B cell (primary cell): ENCODE measurements at regions not wholly inside any gene's neighbourhood (a gene's known extent, or its start where the extent isn't known, plus 50 kb on each side); places are given as distances from the start of the nearest gene placed in this dataset.

ENCODE experiments used
- ATAC-seq: fragments of 200-7000 bp; cut with Tn5 transposase; one replicate; pipeline ENCODE4 v1.10.0; 2021; ENCODE audit warnings: low read depth, mild to moderate bottlenecking, moderate number of reproducible peaks, moderate library complexity
- CTCF ChIA-PET: fragments of 350-600 bp; sonication (Branson Sonifier 250); formaldehyde crosslinking; loops from one replicate; lab custom pipeline; 2021; ENCODE audit warnings: antibody characterized with exemption, inconsistent platforms; lab: Charles Lee
- POLR2A ChIA-PET: fragments of 350-600 bp; sonication (Branson Sonifier 250); formaldehyde crosslinking; loops from one replicate; lab custom pipeline; 2021; ENCODE audit warnings: antibody characterized with exemption; lab: Charles Lee
- DNase-seq: peaks from one replicate; pipeline ENCODE4 v3.0.0; 2013
- H2AFZ ChIP-seq: 2 replicates; pipeline ENCODE4 v1.6.1; 2012; ENCODE audit warnings: mild to moderate bottlenecking, low read depth, low read length; ENCODE audit not compliant: insufficient read depth, poor library complexity, severe bottlenecking
- H3K27ac ChIP-seq, 2 donors: 1 replicate in 1 of 2; 2 replicates in 1 of 2; pipeline ENCODE4 v1.5.1; 2012 to 2013; ENCODE audit warnings: low read length in 2 of 2, mild to moderate bottlenecking in 2 of 2, moderate library complexity in 1 of 2
- H3K27me3 ChIP-seq, 4 experiments: fragments of 200-600 bp in 1 of 4; sonication (generic) in 1 of 4; replicated peaks in 1 of 4; 1 replicate in 2 of 4; 2 replicates in 2 of 4; pipeline versions ENCODE4 v1.6.1 to v1.7.0; 2013 to 2016; ENCODE audit warnings: low read length in 3 of 4, mild to moderate bottlenecking in 2 of 4, mixed read lengths in 1 of 4, moderate library complexity in 1 of 4; ENCODE audit not compliant: insufficient read depth in 4 of 4, control insufficient read depth in 3 of 4; ENCODE audit errors: control extremely low read depth in 1 of 4
- H3K36me3 ChIP-seq, 2 experiments: replicated peaks in 1 of 2; 1 replicate in 1 of 2; 2 replicates in 1 of 2; pipeline versions ENCODE4 v1.6.1 to v1.7.1; 2013; ENCODE audit warnings: low read length in 1 of 2; ENCODE audit not compliant: insufficient read depth in 2 of 2, control insufficient read depth in 1 of 2; ENCODE audit errors: control extremely low read depth in 1 of 2, extremely low read depth in 1 of 2
- H3K4me1 ChIP-seq, 2 donors: fragments of 200-600 bp in 1 of 2; sonication (generic) in 1 of 2; 1 replicate in 1 of 2; 2 replicates in 1 of 2; pipeline versions ENCODE4 v1.5.1 to v1.6.1; 2013 to 2017; ENCODE audit warnings: low read length in 2 of 2; ENCODE audit not compliant: control insufficient read depth in 2 of 2, insufficient read depth in 2 of 2
- H3K4me2 ChIP-seq: replicated peaks from 2 replicates; pipeline ENCODE3; 2012; ENCODE audit warnings: mild to moderate bottlenecking, low read depth, low read length; ENCODE audit not compliant: poor library complexity, severe bottlenecking
- H3K4me3 ChIP-seq, 5 experiments: fragments of 200-600 bp in 1 of 5; sonication (generic) in 1 of 5; 1 replicate in 3 of 5; 2 replicates in 2 of 5; pipeline versions ENCODE4 v1.5.1 to v1.7.0; 2011 to 2016; ENCODE audit warnings: low read length in 4 of 5, mild to moderate bottlenecking in 4 of 5, low read depth in 2 of 5, control low read depth in 1 of 5, moderate library complexity in 1 of 5; ENCODE audit not compliant: insufficient read depth in 1 of 5; ENCODE audit errors: control extremely low read depth in 1 of 5, extremely low read depth in 1 of 5
- H3K79me2 ChIP-seq: fragments of 200-600 bp; sonication (generic); one replicate; pipeline ENCODE4 v1.6.0; 2016; ENCODE audit warnings: low read length; ENCODE audit not compliant: control insufficient read depth, insufficient read depth
- H3K9ac ChIP-seq: fragments of 200-600 bp; sonication (generic); 2 replicates; pipeline ENCODE4 v1.6.1; 2017; ENCODE audit warnings: mild to moderate bottlenecking, low read length, moderate library complexity
- H3K9me3 ChIP-seq, 3 donors: one replicate each; pipeline versions ENCODE4 v1.6.1 to v1.7.1; 2013; ENCODE audit warnings: low read length in 2 of 3; ENCODE audit not compliant: control insufficient read depth in 2 of 3, insufficient read depth in 1 of 3; ENCODE audit errors: control extremely low read depth in 1 of 3
- H4K20me1 ChIP-seq: 2 replicates; pipeline ENCODE4 v1.6.0; 2012; ENCODE audit warnings: mild to moderate bottlenecking, low read length; ENCODE audit not compliant: insufficient read depth, control insufficient read depth, poor library complexity, severe bottlenecking
- H3K27ac Mint-ChIP-seq: one replicate; pipeline ENCODE4 v1.8.0; 2021; ENCODE audit warnings: mixed read lengths
- H3K27me3 Mint-ChIP-seq: one replicate; pipeline ENCODE4 v1.8.0; 2021; ENCODE audit warnings: mixed read lengths
- H3K4me1 Mint-ChIP-seq: one replicate; pipeline ENCODE4 v1.8.0; 2021; ENCODE audit warnings: mixed read lengths
- H3K4me3 Mint-ChIP-seq: one replicate; pipeline ENCODE4 v1.8.0; 2021; ENCODE audit warnings: mixed read lengths
- H3K9me3 Mint-ChIP-seq: one replicate; pipeline ENCODE4 v1.8.0; 2022; ENCODE audit warnings: mixed read lengths; ENCODE audit not compliant: insufficient read depth
- CTCF ChIP-seq: fragments of 200-600 bp; IDR thresholded peaks from one replicate; pipeline ENCODE4 v1.8.0; 2022; ENCODE audit warnings: antibody characterized with exemption, mild to moderate bottlenecking
- EZH2 ChIP-seq: IDR thresholded peaks from 2 replicates; pipeline ENCODE4 v1.6.1; 2012; ENCODE audit warnings: borderline replicate concordance, low read depth, mild to moderate bottlenecking, moderate library complexity, low read length; ENCODE audit not compliant: insufficient read depth, poor library complexity, severe bottlenecking
- WGBS: methylation state at CpG from one replicate; pipeline ENCODE4 v1.1.5; 2013; ENCODE audit warnings: missing lambda C conversion rate; ENCODE audit not compliant: insufficient coverage; 5-methylcytosine and 5-hydroxymethylcytosine counted together
- intact Hi-C: fragments of 100-400 bp; cut with micrococcal nuclease; formaldehyde crosslinking; loops from one replicate; pipeline ENCODE4 v1.10.0; 2022

- H2AFZ ChIP-seq = no peak overlapping the region
- H3K27ac Mint-ChIP-seq = no peak overlapping the region
- no peak overlapping the region for H3K27ac ChIP-seq
- no peaks in the 10 kb centered on the region for H3K9me3 ChIP-seq
- peaks cover 46% of the 10 kb centered on the region for H3K27me3 Mint-ChIP-seq
- H3K79me2 ChIP-seq = no peaks in the 10 kb centered on the region
- ChIA-PET POLR2A (no interaction called here), CTCF (no interaction called here)
- no peaks in the 10 kb centered on the region for H4K20me1 ChIP-seq
- TF ChIP-seq CTCF (no peak), EZH2 (no peak)
- intact Hi-C loops = no loop called here
- H3K4me2 ChIP-seq = no peak overlapping the region
- H3K27me3 ChIP-seq = peaks cover 0 to 53% (median 6%) of the 10 kb centered on the region in 4 experiments
- H3K4me1 ChIP-seq = no peaks in the 10 kb centered on the region
- peaks cover 6% of the 10 kb centered on the region for H3K4me1 Mint-ChIP-seq
- no peaks in the 10 kb centered on the region for H3K36me3 ChIP-seq
- H3K4me3 Mint-ChIP-seq = no peak overlapping the region
- ATAC-seq (no peak), DNase-seq (no peak)
- no peak overlapping the region for H3K9ac ChIP-seq
- H3K4me3 ChIP-seq = no peak overlapping the region
- H3K9me3 Mint-ChIP-seq = no peaks in the 10 kb centered on the region
- 100% methylated on average over 3 of the region's 4 CpGs for WGBS
Observed at GRCh38 chr17:77795685-77796084, 162.8 kb upstream of the TNRC6C start.

GRCh38 chr17:77796176-77796860 lies 162.2 kb upstream of the TNRC6C start:
- Histone ChIP-seq H2AFZ (no peak overlapping the region), H3K27ac (no peak overlapping the region), H3K9me3 (no peaks in the 10 kb centered on the region), H3K79me2 (no peaks in the 10 kb centered on the region), H3K4me1 (no peaks in the 10 kb centered on the region), H3K9ac (no peak overlapping the region), H3K4me3 (no peak overlapping the region), H3K27me3 (peaks cover 0 to 59% (median 6%) of the 10 kb centered on the region in 4 experiments), H3K36me3 (no peaks in the 10 kb centered on the region), H4K20me1 (no peaks in the 10 kb centered on the region), H3K4me2 (no peak overlapping the region)
- POLR2A ChIA-PET = no interaction called here
- no peak for ATAC-seq
- H3K4me3 Mint-ChIP-seq = no peak overlapping the region
- TF ChIP-seq EZH2 (no peak), CTCF (no peak)
- peaks cover 52% of the 10 kb centered on the region for H3K27me3 Mint-ChIP-seq
- peaks cover 6% of the 10 kb centered on the region for H3K4me1 Mint-ChIP-seq
- H3K9me3 Mint-ChIP-seq = no peaks in the 10 kb centered on the region
- CTCF ChIA-PET = interaction anchor here (1.9 kb wide), 1 partner anchor 217 kb away, joined by 4 read pairs; no protein-coding TSS in a partner anchor
- intact Hi-C loops = no loop called here
- no peak for DNase-seq
- 92% methylated on average over 8 of the region's 9 CpGs for WGBS
- no peak overlapping the region for H3K27ac Mint-ChIP-seq
